ENCODE measurements at regions not wholly inside any gene's neighbourhood (a gene's known extent, or its start where the extent isn't known, plus 50 kb on each side); places are given as distances from the start of the nearest gene placed in this dataset.
"Not testable (repeated sequence)": the region's sequence is repeated elsewhere in the genome, so short reads cannot be mapped to it uniquely, and the experiment has no call there.

DNA sequence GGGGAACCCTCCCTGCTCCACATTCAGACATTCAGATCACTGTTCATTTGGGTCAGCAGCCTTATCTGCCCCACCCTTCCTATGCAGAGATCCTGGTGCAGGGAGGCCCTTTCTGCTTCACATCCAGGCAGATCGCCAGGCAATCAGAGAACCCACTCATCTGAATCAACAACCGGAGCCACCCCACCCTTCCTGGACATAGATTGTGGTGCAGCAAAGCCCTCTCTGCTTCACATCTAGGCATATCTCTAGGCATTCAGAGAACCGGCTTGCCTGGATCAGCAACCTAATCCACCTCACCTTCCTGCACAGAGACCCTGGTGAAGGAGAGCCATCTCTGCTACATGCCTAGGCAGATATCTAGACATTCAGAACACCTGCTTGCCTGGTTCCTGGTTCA, 184.5 kb upstream of the CNTNAP5 start:
- DNase-seq, result no peak

DNA sequence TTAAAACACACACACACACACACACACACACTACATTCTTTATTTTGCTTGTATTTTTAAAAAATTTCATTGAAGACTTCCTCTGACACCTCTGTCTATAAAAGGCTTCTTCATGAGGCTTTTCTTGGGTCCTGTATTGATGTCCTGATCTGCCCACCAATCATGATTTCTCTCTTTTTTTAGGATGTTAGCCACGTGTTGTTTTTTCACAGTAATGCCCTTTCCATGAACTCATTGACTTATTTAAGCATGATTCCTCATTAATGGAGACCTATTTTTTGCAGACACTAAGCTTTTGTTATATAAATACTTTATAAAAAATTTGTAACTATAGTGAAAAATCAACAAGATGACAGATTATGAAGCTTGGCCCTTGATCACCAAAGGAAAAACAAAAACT, 173.8 kb upstream of the CNTNAP5 start:
- DNase-seq, result no peak

DNA sequence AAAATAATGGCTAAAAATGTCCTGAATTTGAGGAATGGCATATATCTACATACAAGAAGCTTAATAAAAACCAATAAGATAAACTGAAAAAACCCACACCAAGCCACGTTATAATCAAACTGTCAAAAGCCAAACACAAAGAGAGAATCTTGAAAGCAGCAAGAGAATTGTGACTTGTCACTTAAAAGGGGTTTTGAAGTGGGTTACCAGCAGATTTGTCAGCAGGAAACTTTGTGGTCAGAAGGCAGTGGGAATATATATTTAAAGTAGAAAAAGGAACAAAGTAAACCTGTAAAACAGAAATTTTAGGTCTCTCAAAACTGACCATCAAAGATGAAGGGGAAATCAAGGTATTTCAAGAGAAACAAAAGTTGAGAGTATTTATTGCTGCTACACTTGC, 171.9 kb upstream of the CNTNAP5 start:
- DNase-seq, result no peak

DNA sequence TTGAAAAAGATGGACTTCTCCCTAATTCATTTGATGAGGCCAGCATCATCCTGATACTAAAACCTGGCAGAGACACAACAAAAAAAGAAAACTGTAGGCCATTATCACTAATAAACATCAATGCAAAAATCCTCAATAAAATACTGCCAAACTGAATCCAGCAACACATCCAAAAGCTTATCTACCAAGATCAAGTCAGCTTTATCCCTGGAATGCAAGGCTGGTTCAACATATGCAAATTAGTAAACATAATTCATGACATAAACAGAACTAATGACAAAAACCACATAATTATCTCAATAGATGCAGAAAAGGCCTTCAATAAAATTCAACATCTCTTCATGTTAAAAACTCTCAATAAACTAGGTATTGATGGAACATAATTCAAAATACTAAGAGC, 166.1 kb upstream of the CNTNAP5 start:
- not testable (repeated sequence) for DNase-seq

DNA sequence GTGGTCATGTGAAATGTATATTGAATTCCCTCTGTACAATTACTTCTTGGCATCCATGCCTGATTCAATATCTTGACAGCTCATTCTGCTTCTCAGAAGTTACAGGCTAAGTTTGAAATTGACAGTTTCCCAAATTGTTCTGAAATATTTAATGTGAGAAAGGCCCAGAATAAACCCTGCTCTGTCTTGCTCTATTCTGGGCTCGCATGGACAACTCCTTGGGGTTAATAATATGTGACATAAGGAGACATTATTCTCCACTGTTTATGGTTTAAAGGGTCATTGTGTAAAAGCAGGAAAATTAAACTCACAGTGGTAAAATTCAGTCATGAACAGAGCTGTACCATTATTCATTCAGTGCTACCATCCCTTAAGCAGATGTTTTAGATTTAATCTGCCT, 160.7 kb upstream of the CNTNAP5 start:
- no peak for DNase-seq

DNA sequence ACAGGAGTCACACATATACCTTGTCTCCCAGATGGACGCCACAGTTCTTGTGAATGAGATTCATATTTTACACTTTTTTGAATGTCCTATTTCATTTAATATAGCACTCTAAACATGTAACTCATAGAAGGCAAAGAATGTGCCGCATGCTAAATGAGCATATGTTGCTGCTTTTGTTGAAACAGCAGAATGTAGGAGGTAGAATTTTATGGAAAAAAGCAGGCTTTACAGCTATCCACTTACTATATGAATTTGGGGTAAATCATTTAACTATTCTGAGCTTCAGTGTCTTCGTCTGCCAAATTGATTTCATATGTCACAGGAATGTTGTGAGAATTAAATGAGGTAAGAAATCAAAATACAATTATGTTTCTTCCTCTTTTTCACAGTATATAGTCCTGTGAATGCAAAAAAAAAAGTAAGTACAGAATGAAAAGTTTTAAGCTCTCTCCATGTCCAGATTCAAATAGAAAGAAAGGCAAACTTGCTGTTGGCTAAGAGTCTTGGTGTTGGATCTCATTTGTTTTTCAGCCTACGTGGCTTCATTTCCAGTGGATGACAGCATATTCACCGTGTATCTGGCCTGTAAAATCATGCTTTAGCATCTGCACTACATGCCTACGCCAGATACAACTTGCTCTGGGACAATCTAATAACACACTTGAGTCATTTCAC, 154.7 kb upstream of the CNTNAP5 start:
- DNase-seq, result no peak

DNA sequence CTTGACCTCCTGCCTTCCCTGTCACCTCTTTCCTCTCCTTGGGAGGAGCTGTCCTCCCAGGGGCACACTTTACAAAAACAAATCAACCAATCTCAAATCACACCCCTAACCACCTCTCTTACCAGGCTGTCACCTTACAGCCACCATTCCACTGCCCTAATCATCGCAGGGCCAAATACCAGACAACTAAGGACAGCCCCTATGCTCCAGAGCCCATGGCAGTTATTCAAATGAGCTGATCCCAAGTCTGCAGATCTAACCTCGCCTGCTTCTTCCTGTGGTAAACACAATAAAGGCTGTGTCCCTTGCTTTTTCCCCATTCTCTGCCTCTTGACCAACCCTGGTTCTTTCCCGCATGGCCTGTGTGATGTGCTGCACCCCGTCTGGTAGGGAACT, 154.2 kb upstream of the CNTNAP5 start:
- DNase-seq, result no peak

DNA sequence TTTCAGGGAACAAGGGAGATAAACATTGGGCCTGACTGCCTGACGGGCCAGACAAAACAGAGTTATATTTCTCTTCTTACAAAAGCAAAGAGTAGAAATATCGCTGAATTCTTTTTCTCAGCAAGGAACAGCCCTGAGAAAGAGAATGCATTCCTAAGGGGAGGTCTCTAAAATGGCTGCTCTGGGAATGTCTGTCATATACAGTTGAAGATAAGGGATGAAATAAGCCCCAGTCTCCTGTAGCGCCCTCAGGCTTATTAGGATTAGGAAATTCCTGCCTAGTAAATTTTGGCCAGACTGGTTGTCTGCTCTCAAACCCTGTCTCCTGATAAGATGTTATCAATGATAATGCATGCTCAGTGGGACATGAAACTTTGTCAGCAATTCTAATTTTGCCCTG, 134.9 kb upstream of the CNTNAP5 start:
- DNase-seq, result no peak

DNA sequence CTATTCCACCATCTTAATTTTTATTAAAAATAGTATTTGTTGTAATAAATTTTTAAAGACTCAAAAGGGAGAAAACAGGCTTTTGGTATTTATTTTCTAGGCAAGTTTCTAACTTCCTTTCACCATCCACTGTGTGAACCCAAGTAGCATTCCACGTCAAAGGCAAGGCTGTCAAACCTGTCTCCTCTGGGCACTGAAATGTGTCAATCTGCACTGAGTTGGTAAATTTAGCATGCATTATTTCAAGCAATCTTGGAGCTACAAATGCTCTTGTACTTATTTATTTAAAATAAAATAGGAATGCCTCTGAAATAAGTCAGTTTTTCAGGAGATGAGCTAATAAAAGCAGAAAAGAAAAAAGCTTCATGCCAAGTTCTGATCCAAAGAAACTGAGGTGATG, 130.9 kb upstream of the CNTNAP5 start:
- DNase-seq, result no peak

DNA sequence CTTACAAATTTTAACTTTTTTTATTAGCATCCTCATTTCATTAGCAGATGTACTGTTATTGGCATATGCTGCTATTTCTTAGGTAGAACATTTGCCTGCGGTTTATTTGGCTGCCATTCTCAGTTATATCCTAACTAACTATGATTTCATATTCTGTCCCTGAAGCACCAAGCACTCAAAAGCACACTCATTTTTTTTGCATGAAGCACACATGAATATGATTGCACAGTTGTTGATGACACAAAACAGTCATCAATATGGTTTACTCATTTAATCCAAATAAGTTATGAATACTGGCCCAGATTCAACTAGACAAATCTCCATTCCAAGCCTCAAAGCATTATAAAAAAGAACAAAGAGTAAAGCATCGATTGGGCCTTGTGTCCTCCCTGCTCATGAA, 129.4 kb upstream of the CNTNAP5 start:
- DNase-seq, result no peak

DNA sequence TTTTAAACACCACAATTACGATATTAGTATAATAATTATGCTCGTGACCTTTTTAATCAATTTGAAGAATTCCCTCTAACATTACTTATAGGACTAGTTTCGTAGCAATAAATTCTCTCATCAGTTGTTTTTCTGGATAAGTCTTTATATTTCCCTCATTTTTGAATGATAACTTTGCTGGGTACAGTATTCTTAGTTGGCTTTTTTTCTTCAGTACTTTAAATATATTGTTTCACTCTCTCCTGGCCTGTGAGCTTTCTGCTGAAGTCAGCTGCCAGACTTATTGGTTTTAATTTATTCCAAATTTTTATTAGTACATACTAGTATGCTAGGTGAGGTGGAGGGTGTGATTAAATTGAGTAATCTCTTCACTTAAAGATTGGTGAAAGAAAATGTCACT, 123.8 kb upstream of the CNTNAP5 start:
- DNase-seq, result no peak

DNA sequence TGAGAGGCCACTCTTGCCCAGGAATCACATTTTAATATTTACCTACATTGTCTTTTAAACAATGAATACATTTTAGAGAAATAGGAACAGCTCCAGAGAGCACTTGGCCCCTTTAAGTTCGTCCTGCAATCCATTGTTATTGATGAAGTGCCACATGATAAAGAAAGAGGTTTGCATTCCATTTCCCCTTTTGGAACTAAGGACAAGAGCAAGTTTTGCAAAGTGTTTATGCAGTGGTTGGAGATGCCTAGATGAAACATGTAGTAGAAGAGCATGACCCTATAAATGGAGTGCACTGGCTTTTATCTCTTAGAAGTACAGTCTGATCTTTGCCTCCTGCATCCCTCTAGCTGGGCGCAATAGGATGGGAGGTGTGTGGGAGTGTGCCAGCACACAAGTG, 118.7 kb upstream of the CNTNAP5 start:
- no peak for DNase-seq

DNA sequence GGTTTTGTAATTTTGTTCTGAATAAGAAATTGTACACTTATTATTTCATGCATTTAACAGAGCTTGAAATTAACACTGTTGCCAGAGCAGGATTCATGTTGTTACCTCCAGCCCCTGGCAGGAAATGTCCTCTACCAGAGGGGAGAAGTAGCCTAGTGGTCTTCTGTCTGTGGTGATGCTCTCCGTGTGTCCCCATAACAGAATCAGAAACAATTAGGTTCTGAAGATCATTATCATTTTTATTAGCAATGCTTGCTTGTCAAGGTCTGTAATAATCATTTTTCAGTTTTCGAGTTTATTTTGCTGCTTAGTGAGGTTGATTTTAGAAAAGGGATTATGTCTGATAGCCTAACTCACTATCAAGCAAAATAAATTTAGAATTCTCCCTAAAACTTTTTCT, 116.6 kb upstream of the CNTNAP5 start:
- DNase-seq, result no peak

DNA sequence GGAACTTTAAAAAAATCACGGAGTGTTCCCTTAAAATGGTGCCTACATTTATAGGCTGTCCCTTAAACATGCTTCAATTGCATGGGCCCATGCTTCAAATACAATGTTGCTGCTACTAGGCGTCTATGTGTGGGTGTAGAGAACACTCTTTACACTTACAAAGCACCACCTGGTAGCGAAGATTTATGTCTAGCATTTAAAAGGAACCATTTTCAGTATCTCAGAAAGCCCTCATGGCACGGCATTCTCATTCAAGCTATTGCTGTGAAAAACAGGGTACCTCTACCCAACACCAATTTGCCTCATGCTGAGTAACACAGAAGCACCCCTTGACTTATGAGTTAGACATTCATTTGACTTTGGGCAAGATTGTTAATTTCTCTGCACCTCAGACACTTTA, 112.9 kb upstream of the CNTNAP5 start:
- no peak for DNase-seq

DNA sequence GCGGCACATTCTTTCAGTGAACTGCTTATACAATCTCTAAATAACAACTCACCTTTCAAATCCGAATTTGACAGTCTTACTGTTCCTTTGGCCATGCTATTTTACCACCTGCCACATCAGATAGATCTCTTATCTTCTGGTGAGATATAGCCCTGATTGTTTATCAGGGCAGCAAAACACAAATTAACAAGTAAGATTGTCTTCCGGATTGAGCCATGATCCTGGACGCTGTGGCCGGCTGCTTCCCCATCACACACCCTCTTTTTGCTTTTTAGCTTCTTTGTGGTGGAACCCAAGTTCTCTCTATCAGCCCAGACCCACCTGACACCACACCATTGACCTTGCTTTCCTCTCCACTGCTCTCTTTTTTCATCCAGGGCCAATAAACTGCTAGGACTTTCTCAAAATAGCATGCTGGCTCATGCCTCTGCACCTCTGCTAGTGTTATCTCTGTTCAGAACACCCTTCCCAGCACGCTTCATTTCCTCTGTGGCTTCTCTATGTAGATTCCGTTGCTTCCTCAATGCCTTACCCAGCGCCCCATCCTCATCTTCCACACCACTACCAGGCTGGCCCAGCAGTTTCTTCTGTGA, 111.8 kb upstream of the CNTNAP5 start:
- DNase-seq, result no peak

DNA sequence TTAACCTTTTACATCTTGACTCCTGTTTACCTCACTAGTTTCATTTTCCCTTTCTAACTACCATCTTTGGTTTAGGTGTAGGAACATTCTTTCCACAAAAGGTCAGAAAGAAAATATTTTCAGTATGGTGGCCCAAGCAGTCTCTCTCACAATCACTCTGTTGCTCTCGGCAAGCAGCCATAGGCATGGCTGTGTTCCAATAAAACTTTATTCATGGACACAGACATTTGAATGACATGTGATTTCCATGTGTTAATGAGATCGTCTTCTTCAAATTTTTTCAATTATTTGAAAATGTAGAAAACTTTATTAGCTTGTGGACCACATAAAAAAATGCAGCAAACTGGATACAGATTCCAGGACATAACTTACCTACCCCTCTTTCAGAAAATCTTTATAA, 109.7 kb upstream of the CNTNAP5 start:
- DNase-seq, result no peak

DNA sequence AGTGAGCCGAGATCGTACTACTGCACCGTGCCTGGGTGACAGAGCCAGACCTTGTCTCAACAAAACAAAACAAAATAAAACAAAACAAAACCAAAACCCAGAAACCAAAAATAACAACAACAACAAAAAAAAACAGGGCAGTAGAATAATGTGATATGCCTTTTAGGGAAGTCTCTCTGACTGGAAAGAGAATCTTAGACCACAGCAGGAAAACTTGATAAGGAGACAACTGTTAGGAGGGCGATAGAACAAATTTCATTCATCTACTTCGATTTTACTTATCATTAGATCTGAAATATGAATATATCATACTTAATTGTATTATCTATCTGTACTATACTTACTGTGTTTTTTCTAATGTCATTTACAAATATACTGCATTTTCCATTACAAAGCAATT, 109.0 kb upstream of the CNTNAP5 start:
- DNase-seq, result no peak

DNA sequence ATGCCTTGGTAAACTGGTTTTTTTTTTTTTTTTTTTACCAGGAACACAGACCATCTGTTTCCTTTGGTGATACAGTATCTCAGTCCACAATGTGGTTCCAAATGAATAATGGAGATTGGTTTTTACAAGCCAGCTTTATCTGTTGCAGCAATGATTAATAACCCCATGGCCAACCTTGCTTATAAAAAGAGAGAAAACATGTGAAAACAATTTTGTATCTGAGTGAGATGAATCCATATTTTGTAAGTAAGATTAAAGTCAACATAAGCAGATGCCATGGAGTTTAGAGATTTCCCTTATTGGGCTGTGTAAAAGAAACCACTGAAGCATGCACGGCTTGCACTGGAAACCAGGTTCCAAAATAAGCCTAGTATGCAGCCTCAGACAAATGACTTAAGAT, 108.6 kb upstream of the CNTNAP5 start:
- DNase-seq, result no peak

DNA sequence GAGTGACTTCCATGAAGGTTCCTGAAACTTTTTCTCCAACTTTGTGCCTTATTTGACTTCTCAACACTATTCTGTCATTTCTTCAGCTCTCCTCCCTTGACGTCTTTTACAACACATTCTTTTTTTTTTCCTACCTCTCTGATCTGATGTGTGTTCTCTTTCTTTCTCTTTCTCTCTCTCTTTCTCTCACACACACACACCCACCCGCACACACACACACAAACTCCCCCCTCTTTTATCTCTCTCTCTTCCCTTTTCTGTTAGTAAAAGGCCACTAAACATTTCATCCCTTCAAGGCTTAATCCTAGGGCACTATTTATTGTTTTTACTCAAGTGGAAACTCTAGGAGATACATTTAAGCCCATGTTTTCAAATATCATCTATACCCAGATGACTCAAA, 107.8 kb upstream of the CNTNAP5 start:
- no peak for DNase-seq

DNA sequence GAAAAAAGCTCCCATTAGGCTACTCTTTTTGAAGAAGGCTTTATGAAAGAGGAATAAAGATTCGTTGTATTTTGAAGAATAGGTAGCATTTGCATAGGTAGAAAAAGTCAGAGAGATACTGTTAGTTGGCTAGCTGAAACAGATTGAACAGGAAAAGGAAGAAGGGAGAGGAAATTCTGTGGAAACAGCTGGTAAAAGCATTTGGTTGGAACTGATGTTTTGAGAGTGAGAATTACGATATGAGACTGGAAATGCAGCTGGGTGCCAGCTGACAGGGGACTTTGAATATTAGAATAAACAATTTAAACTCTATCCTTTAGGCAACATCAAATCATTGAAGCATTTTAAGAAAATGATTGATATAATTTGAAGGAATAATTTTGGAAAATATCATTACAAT, 96.7 kb upstream of the CNTNAP5 start:
- no peak for DNase-seq

DNA sequence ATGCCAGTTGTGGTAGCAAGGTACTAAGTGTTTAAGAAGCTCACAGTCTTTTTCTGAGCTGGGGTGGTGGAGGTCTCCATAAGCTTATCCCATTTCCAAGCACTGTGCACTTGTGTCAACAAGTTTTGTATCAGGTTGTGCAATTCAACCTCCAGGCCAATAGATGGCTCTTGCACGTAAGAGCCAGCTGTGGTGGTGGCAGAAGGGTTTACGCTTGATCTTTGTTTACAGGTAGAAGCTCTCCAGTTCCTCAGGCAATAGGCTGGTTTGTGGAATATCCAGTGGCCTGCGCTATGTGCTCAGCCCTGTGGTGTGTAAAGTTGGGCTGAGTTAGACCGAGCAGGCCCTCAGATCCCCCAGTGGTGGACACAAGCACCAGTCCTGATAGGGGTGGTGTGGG, 89.7 kb upstream of the CNTNAP5 start:
- DNase-seq, result no peak

DNA sequence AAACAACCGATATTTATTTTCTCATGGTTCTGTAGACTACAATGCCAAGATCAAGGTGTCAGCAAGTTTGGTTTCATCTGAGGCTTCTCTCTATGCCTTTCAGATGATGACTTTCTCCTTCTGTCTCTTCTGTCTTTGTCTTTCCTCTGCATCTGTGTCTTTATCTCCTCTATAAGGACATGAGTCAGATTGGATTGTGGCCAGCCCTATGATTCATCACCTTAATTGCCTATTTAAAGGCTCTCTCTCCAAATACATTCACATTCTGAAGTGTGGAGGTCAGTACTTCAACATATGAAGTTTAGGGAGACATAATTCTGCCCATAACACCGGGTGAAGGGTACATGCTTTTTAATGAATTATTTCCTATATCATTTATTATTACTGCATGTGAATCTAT, 71.2 kb upstream of the CNTNAP5 start:
- peak in 1 of 2 experiments; percentile 15 for DNase-seq

DNA sequence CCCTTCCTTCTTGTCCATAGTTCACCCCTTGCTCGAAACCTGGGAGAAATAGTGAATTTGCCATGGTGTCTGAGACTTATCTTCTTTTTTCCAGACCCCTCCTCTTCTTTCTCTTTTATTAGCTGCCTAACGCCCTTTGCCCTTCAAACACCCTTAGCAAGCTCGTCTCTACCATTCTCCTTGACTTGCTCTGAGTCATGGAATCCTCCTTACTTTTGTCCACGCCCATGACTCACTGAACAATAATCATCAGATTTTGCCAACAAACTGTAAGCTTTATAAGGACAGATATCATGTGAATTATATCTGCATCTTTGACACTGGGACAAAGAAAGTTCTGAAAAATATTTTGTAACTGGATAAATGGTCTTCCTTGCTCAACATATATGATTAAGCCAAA, 67.1 kb upstream of the CNTNAP5 start:
- DNase-seq, result no peak

DNA sequence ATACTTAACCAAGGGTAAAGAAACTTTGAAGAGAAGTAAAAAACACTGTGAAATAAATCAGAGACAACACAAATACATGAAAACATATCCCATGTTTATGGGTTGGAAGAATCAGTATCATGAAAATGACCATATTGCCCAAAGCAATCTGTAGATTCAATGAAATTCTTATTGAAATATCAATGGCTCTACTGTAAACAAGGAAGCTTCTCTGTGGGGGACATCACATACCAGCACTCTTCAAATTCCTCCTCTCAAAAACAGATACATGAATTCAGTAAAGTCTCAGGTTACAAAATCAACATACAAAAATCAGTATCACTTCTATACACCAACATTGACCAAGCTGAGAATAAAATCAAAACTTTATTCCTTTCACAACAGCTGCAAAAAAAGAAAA, 63.5 kb upstream of the CNTNAP5 start:
- DNase-seq, result no peak

DNA sequence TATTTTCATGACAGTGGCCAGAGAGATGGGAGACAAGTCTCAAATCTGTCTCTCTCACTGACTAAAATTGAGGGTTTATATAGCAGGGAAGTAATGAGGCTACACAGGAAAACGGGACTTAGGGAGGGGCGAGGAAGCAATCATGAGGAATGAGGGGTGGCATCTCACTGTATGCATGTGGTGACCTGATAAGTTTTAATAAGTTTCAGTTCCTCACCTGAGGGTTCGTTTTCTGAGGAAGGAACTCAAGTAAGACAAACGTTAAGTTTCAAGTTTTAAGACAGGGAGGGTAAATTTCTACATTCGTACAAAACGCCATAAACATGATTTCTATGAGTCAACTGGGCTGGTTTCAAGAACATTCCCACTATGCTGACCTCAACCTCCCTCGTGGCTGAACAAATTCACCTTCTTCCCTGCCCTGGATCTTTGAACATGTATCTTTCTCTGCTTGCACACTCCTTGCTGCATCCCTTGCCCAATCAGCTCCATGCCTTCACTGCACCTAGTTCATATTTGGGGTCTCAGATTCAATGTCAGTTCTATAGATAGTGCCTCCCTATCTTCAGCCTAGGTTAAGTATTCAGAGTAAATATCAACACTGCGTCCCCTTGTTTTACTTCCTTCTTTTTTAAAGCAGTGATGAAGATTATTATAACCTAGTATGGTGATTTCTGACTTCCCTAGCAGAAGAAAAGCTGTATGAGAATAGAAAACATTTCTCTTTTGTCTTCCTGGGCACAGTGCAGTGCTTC, 53.3 kb upstream of the CNTNAP5 start:
- DNase-seq, result no peak

Data from NCI-H2081 (cell line).